ENCODE measurements at regions not wholly inside any gene's neighbourhood (a gene's known extent, or its start where the extent isn't known, plus 50 kb on each side); places are given as distances from the start of the nearest gene placed in this dataset.

- no peak for TF ChIP-seq CTCF (conservative IDR thresholded peaks at IDR 0.05; ENCODE audit: low read depth, low read length)
- no peak for TF ChIP-seq RFX5 (IDR thresholded peaks at IDR 0.05; ENCODE audit: low read depth, low read length)
- no peak for TF ChIP-seq MXI1 (IDR thresholded peaks at IDR 0.05; ENCODE audit: borderline replicate concordance, low read depth, low read length)
- no peak for TF ChIP-seq RCOR1 (IDR thresholded peaks at IDR 0.05; ENCODE audit: insufficient replicate concordance, low read length)
- no peak for TF ChIP-seq NFE2L2 (IDR thresholded peaks at IDR 0.05; ENCODE audit: low read depth, low read length)
- TF ChIP-seq POLR2A (IDR thresholded peaks at IDR 0.05; ENCODE audit: low read depth, low read length) = no peak
- TF ChIP-seq CEBPB (IDR thresholded peaks at IDR 0.05; ENCODE audit: low read depth, low read length) = no peak
- no peak for TF ChIP-seq MAZ (IDR thresholded peaks at IDR 0.05; ENCODE audit: borderline replicate concordance, low read depth, low read length)
- no peak for TF ChIP-seq FOS (IDR thresholded peaks at IDR 0.05; ENCODE audit: low read depth, low read length)
- TF ChIP-seq BHLHE40 (IDR thresholded peaks at IDR 0.05; ENCODE audit: low read depth, low read length) = no peak
Observed at GRCh38 chr12:132419631-132420246, 70.2 kb upstream of the FBRSL1 start.

Measured in IMR-90 (cell line).